ENCODE measurements at regions not wholly inside any gene's neighbourhood (a gene's known extent, or its start where the extent isn't known, plus 50 kb on each side); places are given as distances from the start of the nearest gene placed in this dataset.

DNA sequence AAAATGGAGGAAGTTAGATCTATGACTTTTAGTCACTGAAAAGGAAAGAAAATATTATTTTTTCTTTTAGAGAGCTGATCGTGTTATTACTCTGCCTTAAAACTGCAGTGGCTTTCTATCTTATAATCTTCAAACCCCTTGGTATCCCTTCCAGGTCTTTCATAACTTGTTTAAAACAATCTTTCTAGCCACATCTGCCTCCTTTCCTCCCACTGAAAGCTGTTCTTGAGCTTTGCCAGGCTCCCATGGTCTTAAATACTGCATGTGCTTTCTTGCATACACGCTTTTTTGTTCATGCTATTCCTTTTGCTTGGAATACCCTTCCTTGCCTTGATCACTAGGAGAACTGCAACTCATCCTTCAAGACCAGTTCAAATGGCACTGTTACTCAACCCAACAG is 65.9 kb upstream of the GADD45A start:
- DNase-seq, result no peak

DNA sequence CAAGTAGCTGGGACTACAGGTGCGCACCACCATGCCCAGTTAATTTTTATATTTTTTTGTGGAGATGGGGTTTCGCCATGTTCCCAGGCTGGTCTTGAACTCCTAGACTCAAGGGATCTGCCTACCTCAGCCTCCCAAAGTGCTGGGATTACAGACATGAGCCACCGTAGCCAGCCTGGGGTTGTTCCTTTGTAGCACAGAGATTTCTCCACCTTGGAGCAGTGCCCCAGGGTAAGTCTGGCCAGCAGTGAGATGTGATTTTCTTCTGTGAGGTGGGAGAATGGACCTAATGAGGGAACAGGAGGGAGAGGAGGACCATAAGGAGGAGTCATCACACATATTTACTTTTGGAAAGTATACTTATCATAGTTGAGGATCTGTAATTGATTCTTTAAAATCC is 61.1 kb upstream of the GADD45A start:
- DNase-seq, result no peak

DNA sequence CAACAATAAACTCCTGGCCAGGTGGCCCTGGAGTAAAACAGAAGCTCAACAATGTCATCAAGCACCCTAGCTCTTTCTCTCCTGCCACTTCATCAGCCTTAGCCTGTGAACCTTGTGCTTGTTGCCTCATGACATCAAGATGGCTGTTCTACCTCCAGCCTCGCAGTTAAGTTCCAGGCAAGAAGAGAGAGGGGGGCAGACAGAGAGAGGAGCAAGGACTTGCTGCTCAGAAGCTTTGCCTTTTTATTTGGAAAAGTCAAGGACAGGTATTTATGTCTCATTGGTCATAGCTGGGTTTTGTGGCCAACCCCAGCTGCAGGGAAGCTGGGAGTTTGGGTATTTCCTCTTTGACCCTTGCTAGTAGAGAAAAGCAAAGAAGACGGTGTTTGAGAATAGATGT is 60.3 kb upstream of the GADD45A start:
- no peak for DNase-seq

DNA sequence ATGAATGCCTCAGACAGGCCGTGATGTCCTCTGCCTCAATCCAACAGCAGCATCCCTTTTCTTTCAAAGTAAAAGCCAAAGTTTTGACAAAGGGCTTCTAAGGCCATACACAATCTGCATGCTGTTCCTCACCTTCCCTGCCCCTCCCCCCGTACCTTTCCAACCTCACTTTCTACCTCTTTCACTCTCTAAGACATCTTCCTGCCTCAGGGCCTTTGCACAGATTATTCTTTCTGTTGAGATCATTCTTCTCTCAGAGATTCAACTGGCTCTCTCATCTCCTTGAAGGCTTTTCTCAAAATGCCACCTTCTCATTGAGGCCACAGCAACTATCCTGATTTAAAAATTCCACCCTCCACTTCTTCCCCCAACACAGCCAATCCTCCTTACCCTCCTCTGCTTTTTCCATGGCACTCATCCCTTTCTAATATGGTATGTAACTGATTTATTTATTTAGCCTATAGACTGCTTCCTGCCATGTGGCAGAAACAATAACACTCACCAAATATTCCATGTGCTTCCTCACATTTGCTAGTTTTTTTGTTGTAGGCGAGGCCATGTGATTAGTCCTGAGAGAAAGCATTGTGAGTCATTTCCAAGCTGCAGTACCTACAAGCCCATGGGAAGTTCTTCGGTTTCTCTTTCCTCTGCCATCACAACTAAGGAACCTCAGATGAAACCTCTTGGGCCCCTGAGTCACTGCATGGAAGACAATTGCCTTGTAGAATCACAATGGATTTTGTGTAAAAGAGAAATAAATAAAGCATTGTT is 58.7 kb upstream of the GADD45A start:
- DNase-seq, result no peak

DNA sequence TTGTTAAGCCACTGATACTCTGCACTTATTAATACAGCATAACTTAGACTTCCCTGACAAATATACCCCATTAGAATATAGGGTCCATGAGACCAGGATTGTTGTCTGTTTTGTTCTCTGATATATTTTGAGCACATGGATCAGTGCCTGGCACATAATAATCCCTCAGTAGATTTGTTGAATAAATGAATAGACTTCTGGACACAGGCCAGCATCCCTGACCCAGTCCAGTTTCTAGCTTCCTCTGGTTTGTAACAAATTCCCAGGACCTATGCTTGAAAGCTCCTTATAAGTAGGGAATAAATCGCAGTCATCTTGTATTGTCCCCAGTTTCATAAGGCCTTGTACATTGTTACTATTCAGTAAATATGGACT is 58.2 kb upstream of the GADD45A start:
- DNase-seq, result no peak

DNA sequence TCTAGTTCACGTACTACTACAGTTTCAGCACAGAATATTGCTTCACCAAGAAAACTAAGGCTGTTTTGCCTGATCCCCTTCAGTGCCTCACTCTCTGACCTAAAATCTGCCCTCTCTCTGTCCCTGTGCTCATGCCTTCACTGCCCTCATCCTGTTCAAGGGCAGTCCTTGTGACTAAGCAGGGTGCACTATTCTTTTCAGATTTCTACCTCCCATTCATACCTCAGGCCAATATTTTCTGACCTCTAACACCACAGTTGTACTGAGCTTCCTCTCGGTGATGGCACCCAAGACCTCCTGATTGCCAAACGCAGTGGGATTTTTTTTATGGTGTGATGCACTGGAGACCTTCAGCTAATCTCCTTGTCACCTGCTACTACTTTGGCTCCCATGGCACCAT is 57.7 kb upstream of the GADD45A start:
- DNase-seq, result no peak

DNA sequence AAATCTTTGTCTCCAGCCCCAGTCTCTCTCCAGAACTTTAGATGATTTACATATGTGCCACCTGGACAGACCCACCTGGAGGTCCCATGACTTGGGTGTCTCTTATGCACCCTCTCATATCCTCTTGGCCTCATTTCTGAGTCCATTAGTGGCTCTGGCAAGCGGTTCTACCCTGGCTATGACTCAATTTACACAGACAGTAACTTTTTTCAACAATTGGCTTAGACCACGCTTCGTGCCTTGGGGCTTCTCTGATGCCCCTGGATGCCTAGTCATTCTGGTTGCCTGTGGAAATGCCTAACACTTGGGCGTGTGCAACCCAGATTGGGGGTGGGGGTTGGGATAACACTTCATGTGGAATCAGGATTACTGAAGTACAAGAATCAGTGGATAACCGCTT is 57.1 kb upstream of the GADD45A start:
- no peak for DNase-seq

DNA sequence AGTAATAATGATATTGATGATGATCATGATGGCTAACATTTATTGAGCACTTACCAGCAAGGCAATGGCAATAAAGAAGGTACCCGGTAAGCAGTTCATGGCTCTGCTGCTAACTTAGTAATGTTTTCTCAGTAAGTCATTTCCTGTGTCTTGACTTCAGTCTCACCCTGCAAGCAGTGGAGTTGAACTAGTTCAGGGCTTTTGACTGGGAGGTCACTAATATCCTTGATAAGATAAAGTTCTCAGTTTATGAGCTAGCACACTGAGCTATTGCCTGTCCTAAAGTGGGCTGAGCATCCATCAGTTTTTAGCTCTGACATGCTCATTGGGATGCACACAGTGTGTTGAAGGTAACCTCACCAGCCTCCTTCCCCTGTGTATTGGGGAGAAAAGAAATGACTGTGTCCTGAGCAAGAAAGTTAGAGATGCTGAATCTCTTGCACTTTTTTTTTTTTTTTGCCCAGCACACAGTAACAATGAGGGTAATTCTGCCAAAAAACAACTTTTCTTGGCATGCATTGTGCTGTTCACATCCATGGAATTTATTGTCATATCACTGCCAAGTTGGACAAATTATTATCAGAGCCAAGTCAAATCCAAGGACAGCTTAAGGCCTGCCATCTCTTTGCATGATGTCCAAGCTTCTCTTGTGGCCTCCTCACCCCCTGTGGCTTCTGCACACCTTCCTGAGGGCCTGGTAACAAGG is 55.5 kb upstream of the GADD45A start:
- DNase-seq, result no peak

DNA sequence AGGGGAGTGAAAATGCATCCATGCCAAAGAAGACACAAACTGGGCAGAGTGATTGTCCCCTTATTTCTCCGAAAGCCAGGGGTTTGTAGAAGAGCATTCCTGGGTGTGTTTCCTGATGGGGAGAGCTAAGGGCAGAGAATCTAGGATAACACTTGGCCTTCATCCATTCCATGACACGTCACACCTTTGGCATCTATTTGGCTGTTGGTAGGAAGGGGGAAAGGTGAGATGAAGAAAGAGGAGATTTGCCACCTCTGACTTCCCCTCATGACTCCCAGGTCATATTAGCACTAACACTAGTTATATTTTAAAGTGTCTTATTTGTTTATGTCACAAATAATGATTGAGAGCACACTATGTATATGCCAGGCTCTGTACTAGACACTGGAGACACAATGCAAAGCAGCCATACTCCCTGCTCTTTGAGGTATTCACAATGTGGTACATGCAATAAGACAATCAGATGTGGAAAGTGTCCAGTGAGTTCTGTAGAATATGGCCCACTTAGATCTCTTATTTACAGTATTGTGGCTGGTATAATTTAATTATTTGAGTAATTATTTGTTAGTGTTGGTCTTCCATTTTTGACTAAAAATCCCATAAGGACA is 54.5 kb upstream of the GADD45A start:
- DNase-seq, result no peak

DNA sequence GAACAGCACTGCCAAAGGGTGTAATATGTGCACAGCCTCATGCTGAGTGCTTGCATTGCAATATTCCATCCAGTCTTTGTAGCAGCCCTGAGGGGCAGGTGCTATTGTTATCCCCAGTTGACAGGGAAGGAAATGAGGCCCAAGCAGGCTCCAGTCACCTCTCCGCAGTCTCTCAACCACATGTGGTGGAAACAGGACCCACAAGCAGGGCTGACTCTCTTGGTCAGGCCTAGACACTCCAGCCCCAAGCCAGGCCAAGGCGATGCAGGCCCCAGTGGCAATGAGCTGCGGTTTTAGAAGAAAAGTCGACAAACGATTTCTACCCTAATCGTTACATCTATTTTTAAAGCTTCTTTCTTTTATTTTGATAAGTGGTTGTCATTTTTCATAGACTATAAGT is 52.6 kb upstream of the GADD45A start:
- DNase-seq, result no peak

DNA sequence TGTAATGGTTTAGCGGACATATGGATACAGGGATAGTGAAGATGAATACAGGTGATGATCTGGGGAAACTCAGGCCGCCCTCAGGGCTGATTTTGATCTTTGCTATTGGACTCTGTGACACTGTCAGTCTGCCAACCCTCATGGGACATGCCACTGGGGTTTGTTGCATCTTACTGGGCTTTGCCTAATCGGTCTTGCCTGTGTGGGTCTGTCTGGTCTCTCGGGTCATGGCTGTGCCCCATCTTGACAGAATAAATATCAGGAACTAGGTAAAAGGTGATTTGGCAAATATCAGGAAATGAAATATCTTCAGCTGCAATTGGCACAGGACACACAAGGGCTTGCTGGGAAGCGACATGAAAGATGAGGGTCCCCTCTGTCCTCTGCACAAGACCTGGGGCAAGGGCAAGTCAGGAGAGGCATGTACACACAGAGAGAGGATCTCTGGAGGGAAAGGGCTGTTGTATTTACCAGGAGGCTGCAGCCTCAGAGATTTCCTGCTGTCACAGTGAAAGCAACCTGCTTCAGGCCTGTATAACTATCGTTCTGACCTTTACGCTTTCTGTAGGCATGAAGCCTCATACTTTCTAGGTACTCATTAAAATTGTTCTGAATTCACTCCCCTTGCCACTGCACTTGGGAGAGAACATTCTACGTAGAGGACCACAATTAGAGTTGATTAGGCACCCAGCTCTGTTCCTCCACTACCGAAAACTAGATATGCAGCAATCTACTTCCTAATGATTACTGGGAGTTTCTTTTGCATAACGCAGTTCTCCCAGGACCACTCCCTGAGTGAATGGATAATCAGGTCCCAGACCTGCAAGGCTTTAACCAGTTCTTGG is 52.0 kb upstream of the GADD45A start:
- no peak for DNase-seq

DNA sequence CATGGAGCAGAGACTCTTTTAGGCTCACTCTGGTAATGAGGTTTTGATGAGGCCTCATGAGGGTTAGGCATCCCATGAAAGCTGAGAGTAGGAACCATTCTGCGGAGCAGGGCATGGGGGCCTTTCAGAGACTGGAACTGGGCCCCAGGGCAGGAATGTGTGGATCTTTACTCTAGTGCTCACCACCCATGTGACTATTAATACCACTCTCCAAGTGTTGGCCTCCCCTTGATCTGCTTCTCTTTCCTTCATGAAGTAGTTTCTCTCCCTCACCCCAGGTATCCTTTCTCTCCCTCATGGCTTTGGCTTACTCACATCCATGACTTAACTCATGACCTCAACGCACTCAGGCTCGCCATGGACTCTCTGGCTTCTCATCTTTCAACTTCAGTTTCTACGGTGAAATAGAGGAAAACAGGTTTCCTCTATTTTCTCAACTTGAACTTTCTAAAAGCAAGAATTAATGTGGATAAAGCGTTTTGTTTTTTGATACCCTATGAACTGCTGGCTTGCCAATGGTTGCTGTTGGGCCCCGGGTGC is 50.5 kb upstream of the GADD45A start:
- DNase-seq, result no peak

DNA sequence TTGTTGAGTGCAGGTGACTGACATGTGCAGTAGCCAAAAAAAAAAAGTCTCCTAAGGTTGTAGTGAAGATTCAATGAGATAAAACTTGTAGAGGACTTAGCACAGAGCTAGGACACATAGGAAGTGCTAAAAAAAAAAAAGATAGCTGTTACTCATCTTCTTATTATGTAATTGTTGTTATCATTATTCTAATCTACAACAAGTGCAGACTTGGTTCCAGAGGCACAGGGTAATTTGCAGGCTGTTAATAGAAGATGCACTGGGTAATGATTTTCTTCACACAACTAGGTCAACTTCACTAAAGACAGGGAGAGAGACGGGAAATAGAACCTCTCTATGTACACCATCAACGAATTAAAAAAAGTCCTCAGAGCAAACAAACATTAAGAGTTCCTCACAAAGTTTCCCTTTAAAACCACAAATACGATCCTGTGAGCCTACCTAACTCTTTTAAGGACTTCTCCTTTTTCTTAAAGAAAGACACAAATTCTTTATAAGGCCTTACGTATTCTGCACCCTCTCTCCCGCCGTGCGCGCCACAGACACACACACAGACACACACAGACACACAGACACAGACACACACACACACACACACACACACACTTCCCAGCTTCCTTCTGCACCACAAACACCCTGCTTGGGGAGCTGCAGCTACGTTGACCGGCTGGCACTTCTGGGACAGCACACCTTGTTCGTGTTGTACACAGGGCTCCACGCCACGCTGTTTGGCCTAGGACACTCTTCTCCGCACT is 49.8 kb upstream of the GADD45A start:
- DNase-seq, result no peak

All from activated T-cell treated with anti-CD3 and anti-CD28 coated beads, Interleukin-2, amount 50 U/mL, for 48 hours (primary cell).